Mucosa of descending colon (tissue), 3 donors: ENCODE measurements at regions not wholly inside any gene's neighbourhood (a gene's known extent, or its start where the extent isn't known, plus 50 kb on each side); places are given as distances from the start of the nearest gene placed in this dataset.

Experiments used
- ATAC-seq: fragments of 200-7000 bp; cut with Tn5 transposase; one replicate; pipeline ENCODE4 v1.9.1; 2020; ENCODE audit warnings: mild to moderate bottlenecking, moderate library complexity
- DNase-seq, 3 donors: peaks; one replicate each; pipeline ENCODE4 v3.0.0-alpha.2; 2020
- H3K36me3 ChIP-seq: fragments of 200-600 bp; one replicate; pipeline ENCODE4 v1.8.0; 2021; ENCODE audit warnings: low read depth, mild to moderate bottlenecking
- H3K4me1 ChIP-seq: fragments of 200-600 bp; one replicate; pipeline ENCODE4 v1.8.0; 2021; ENCODE audit warnings: low read depth, mild to moderate bottlenecking
- H3K4me3 ChIP-seq: fragments of 200-600 bp; one replicate; pipeline ENCODE4 v1.8.0; 2021; ENCODE audit warnings: mild to moderate bottlenecking
- H3K9me3 ChIP-seq: fragments of 200-600 bp; one replicate; pipeline ENCODE4 v1.8.0; 2021; ENCODE audit warnings: mild to moderate bottlenecking
- CTCF ChIP-seq: fragments of 200-600 bp; IDR thresholded peaks from one replicate; pipeline ENCODE4 v1.8.0; 2022; ENCODE audit warnings: antibody characterized with exemption, mild to moderate bottlenecking
- intact Hi-C, 2 donors: fragments of 100-400 bp; cut with DNase I in 1 of 2; cut with micrococcal nuclease in 1 of 2; formaldehyde crosslinking; loops; one replicate each; pipeline versions ENCODE4 v1.11.0 to v1.11.1; 2022; cut with DNase I, micrococcal nuclease
- donor health status: DM: no; HTN: no; CAD: no; lungs with moderate emphysema.
- donor health status: DM: no; HTN: no; CAD: no.
- donor health status: DM: no; HTN: yes; CAD: no.

- no peaks in the 10 kb centered on the region for H3K36me3 ChIP-seq
- H3K9me3 ChIP-seq = no peaks in the 10 kb centered on the region
- H3K4me3 ChIP-seq = no peak overlapping the region
- DNase-seq = no peak
- H3K4me1 ChIP-seq = no peaks in the 10 kb centered on the region
- intact Hi-C loops = no loop called here
- no peak for TF ChIP-seq CTCF
- no peak for ATAC-seq
Observed at GRCh38 chr2:204437815-204438756, 107.2 kb upstream of the PARD3B start.

- no peaks in the 10 kb centered on the region for H3K9me3 ChIP-seq
- H3K4me1 ChIP-seq = no peaks in the 10 kb centered on the region
- DNase-seq (no peak), ATAC-seq (no peak)
- no peak for TF ChIP-seq CTCF
- no peak overlapping the region for H3K4me3 ChIP-seq
- H3K36me3 ChIP-seq = no peaks in the 10 kb centered on the region
- intact Hi-C loops = no loop called here
Observed at GRCh38 chr2:204441316-204441715, 104.0 kb upstream of the PARD3B start.

GRCh38 chr2:204445149-204445548 lies 100.1 kb upstream of the PARD3B start:
- intact Hi-C loops = no loop called here
- H3K36me3 ChIP-seq = no peaks in the 10 kb centered on the region
- ATAC-seq = no peak
- TF ChIP-seq CTCF = no peak
- H3K4me3 ChIP-seq = no peak overlapping the region
- H3K4me1 ChIP-seq = no peaks in the 10 kb centered on the region
- DNase-seq = no peak
- no peaks in the 10 kb centered on the region for H3K9me3 ChIP-seq

- TF ChIP-seq CTCF = no peak
- H3K4me3 ChIP-seq = no peak overlapping the region
- no peaks in the 10 kb centered on the region for H3K4me1 ChIP-seq
- DNase-seq (no peak), ATAC-seq (no peak)
- intact Hi-C loops = no loop called here
- H3K9me3 ChIP-seq = no peaks in the 10 kb centered on the region
- H3K36me3 ChIP-seq = no peaks in the 10 kb centered on the region
Observed at GRCh38 chr2:204447722-204448121, 97.6 kb upstream of the PARD3B start.

- peaks cover 9% of the 10 kb centered on the region for H3K4me1 ChIP-seq
- no peak overlapping the region for H3K4me3 ChIP-seq
- ATAC-seq (no peak), DNase-seq (no peak)
- H3K9me3 ChIP-seq = no peaks in the 10 kb centered on the region
- intact Hi-C loops = no loop called here
- H3K36me3 ChIP-seq = no peaks in the 10 kb centered on the region
- no peak for TF ChIP-seq CTCF
Observed at GRCh38 chr2:204449977-204450376, 95.3 kb upstream of the PARD3B start.
